GM18508 (cell line): ENCODE measurements at regions not wholly inside any gene's neighbourhood (a gene's known extent, or its start where the extent isn't known, plus 50 kb on each side); places are given as distances from the start of the nearest gene placed in this dataset.
"Not testable (repeated sequence)": the region's sequence is repeated elsewhere in the genome, so short reads cannot be mapped to it uniquely, and the experiment has no call there.

Experiments
- ATAC-seq: cut with Tn5 transposase; IDR thresholded peaks from one replicate; pipeline ENCODE4 v1.9.1; 2021; ENCODE audit warnings: moderate number of reproducible peaks; ENCODE audit not compliant: insufficient read depth, unreplicated experiment

- no peak for ATAC-seq
Observed at GRCh38 chr12:72146495-72146894, 125.7 kb upstream of the TRHDE start.

DNA sequence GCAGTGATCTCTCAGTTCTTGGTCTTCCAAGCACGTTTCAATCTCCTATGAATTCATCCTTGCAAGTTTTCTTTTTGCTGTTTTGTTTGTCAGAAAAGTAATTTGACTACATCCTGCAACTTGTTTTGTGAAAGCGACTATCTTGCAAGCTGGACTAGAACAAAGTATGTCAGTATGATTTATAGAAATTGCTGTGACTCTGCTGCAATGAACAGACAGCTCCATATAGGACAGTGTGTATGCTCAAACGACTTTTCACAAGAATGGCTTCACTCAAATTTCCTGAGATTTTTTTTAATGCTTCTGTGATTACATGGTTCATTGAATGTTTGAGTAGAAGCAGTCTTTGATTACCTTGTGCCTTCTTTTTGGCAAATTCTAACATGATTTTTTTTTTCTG, 123.5 kb upstream of the TRHDE start:
- no peak for ATAC-seq

DNA sequence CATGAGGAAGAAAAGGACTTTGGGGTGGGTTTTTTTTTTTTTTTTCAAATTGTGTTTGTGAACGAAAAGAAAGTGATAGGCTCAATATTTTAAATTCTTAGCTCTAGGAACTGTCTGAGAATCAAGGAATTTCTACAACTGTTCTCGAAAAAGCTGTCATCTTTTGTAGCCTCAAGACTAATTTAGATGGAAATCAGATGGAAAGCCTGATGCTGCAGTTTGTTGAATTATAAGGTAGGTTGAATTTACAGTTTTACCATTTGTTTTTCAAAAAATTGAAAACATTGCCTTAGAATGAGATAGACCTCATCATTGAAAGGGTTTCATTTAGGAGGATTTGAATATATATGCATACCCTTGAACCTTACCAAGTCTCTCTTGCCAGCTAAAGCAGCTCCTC, 109.3 kb upstream of the TRHDE start:
- no peak for ATAC-seq

DNA sequence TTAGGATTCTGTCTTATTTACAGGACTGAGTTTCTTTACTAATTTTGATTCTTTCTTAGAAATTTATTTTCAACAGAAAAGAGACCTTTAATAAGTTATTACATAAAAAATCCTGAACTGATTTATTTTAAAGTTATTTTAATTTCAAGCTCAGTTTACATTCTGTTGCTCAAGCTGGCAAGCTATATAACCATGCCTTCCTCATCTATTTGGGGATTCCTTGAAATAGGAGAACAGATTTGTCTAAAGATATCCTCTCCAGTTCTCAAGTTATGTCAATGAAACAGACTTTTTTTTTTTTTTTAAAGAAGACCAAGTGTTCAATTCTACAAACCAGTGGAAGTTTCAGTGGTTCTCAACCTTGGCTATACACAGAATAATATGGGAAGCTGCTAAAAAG, 103.3 kb upstream of the TRHDE start:
- no peak for ATAC-seq

GRCh38 chr12:72173974-72174373, 98.2 kb upstream of the TRHDE start:
- ATAC-seq, result no peak

DNA sequence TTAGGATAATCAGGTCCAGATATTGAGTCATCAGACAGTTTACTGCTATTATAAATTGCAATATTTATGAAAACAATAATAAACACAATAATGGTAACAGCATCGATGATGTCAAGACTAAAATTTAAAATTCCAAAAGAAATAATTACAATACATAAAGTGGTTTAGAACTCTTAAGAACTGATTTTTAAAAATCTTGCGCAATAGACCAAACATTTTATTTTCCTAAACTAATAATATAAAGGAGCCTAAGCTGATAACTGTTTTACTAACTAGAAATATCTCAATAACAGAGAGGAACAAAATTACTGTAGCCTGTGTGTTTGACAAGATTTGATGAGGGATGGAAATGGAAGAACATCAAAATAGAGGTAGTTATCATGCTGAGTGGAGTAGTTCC, 93.9 kb upstream of the TRHDE start:
- no peak for ATAC-seq

DNA sequence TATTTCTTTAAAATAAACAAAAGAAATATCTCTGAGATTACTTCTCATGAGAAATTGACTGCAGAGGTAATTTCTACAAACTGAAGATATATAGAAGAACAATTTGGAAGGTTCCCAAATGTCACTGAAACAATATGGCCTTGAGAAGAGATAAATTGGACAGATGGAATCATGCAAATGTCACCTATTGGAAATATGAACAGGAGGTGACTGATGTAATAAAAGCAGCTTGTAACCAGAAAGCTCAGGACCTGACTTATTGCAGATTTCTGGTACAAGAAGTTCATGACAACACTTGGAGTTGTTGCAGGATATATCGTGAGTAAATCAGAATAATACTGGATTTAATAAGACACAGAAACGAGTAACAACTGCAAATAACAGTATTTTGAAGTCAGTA, 93.3 kb upstream of the TRHDE start:
- ATAC-seq, result no peak

GRCh38 chr12:72179841-72180240, 92.3 kb upstream of the TRHDE start:
- no peak for ATAC-seq

GRCh38 chr12:72184971-72185533, 87.1 kb upstream of the TRHDE start:
- not testable (repeated sequence) for ATAC-seq

DNA sequence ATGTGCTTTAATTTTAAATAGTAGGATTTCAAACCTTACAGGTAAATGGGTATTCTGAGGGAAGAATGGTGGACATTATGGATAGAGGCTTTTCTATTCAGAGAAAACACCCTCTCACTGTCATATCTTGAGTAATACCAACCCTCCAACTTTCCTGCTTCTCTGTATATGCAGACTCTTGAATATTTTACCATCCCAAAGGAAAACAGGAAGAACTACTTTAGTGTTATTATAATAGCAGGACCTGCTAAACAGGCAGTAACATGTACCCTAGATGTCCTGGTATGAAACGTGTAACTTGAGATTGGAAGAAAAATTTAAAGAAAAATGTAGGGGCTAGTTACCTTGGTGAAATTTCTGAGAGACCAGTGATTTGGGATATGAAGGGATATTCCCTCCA, 82.9 kb upstream of the TRHDE start:
- ATAC-seq, result no peak

- ATAC-seq, result no peak
Observed at GRCh38 chr12:72191761-72192160, 80.4 kb upstream of the TRHDE start.

GRCh38 chr12:72197790-72198189, 74.4 kb upstream of the TRHDE start:
- ATAC-seq, result peak; percentile 55

DNA sequence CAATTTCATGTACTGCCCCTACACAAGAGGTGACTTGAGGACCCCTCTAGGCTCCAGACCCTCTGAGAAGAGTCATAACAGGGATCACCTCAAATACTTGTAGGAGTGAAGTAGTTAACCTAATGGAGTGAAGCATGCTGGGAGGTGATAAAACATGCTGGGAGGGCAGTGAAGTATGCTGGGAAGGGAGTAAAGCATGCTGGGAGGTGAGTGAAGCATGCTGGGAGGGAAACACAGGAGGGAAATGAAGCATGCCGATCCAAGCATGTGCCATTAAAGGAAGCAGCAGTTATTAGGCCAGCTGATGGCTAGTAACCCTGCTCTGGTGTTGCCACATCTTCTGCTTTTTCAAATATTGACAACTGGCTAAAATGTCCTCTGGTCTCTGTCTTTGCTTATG, 70.7 kb upstream of the TRHDE start:
- no peak for ATAC-seq

GRCh38 chr12:72203764-72204335, 68.3 kb upstream of the TRHDE start:
- no peak for ATAC-seq

- ATAC-seq, result no peak
Observed at GRCh38 chr12:72207079-72207478, 65.1 kb upstream of the TRHDE start.

GRCh38 chr12:72207486-72208409, 64.4 kb upstream of the TRHDE start:
- no peak for ATAC-seq

GRCh38 chr12:72209086-72209485, 63.1 kb upstream of the TRHDE start:
- no peak for ATAC-seq

DNA sequence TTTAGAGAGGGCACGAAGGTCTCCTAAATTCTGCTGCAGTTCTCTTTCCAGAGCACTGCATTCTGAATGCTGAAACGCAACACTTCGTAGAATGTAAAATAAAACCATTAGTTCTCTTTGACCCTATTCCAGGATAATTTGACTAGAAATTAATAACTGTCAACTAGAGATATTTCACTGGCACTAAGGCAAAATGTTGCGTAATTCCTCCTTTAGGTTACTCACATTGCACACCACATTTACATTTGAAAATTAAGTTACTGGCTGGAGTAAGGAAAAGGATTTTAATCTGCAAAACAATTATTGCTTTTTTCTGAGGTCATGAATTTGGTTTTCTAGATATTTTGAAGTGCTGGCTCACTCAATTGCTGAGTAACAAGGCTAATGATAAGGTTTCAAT, 58.0 kb upstream of the TRHDE start:
- ATAC-seq, result no peak

- not testable (repeated sequence) for ATAC-seq
Observed at GRCh38 chr12:72215287-72215686, 56.9 kb upstream of the TRHDE start.

DNA sequence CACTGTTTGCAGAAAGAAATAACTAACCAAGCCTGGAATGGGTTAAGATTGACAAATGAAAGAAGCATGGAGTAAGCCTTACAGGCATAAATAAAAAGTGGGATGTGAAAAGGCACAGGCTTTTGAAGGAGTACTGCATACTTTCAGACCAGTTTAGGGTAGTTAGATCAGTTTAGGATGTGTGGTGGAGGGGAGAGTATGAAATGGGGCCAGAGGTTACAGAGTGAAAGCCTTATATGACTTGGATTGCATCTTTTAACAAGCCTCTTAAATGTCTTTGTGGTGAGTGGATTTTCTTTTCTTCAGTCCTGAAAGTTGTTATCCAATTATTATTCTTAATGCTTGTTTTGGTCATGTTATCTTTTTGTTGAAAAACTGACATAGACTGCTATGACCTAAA, 52.2 kb upstream of the TRHDE start:
- ATAC-seq, result no peak
